Chondrocyte (in vitro differentiated cells): ENCODE measurements at regions not wholly inside any gene's neighbourhood (a gene's known extent, or its start where the extent isn't known, plus 50 kb on each side); places are given as distances from the start of the nearest gene placed in this dataset.

Experiments used
- DNase-seq: peaks from one replicate; pipeline ENCODE4 v3.0.0; 2021; ENCODE audit warnings: mixed read lengths, low spot score
- H3K27ac Mint-ChIP-seq: one replicate; pipeline ENCODE4 v1.8.0; 2021; ENCODE audit warnings: mild to moderate bottlenecking, moderate library complexity, mixed read lengths; ENCODE audit not compliant: unreplicated experiment
- H3K27me3 Mint-ChIP-seq: 2 replicates; pipeline ENCODE4 v1.8.0; 2021; ENCODE audit warnings: low read depth, mixed read lengths
- H3K36me3 Mint-ChIP-seq: 2 replicates; pipeline ENCODE4 v1.8.0; 2021; ENCODE audit warnings: low read depth, mixed read lengths
- H3K4me1 Mint-ChIP-seq: 2 replicates; pipeline ENCODE4 v1.8.0; 2021; ENCODE audit warnings: low read depth, mild to moderate bottlenecking, mixed read lengths
- H3K4me3 Mint-ChIP-seq: one replicate; pipeline ENCODE4 v1.8.0; 2021; ENCODE audit warnings: mild to moderate bottlenecking, moderate library complexity, mixed read lengths; ENCODE audit not compliant: unreplicated experiment
- H3K9me3 Mint-ChIP-seq: 2 replicates; pipeline ENCODE4 v1.8.0; 2021; ENCODE audit warnings: low read depth, mixed read lengths
- CTCF ChIP-seq: fragments of 200-600 bp; sonication (generic); IDR thresholded peaks from 2 replicates; pipeline ENCODE4 v1.5.0; 2021; ENCODE audit warnings: antibody characterized with exemption, mild to moderate bottlenecking, moderate library complexity

GRCh38 chr5:106966686-106967315 is 703.9 kb downstream of the EFNA5 start:
- Mint-ChIP-seq H3K27me3 (no peaks in the 10 kb centered on the region), H3K4me1 (peaks cover 5% of the 10 kb centered on the region), H3K36me3 (no peaks in the 10 kb centered on the region), H3K9me3 (peaks cover 2% of the 10 kb centered on the region), H3K4me3 (no peak overlapping the region), H3K27ac (no peak overlapping the region)
- no peak for TF ChIP-seq CTCF
- DNase-seq = no peak

- DNase-seq = no peak
- H3K27me3 Mint-ChIP-seq = no peaks in the 10 kb centered on the region
- TF ChIP-seq CTCF = no peak
- H3K9me3 Mint-ChIP-seq = peaks cover 2% of the 10 kb centered on the region
- H3K4me3 Mint-ChIP-seq = no peak overlapping the region
- no peaks in the 10 kb centered on the region for H3K36me3 Mint-ChIP-seq
- H3K4me1 Mint-ChIP-seq = peaks cover 5% of the 10 kb centered on the region
- H3K27ac Mint-ChIP-seq = no peak overlapping the region
Measured at GRCh38 chr5:106964132-106964531, 706.6 kb downstream of the EFNA5 start.

DNA sequence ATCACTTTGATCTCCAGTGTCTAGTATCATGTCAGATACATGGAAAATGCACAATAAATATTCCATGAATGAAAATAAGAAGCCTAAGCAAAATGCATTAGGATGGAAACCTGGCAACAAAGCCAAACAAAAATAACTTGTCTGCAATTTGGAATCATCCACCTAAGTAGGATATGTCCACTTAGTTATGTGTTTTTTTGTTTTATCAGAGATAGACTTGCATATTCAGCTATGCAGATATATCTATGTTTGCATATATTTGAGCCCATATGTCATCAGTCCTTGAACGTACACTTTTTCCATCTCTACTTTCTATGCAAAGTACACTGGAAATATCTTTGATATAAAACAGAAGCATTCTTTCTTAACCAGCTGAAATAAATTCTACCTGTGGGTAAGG is 707.1 kb downstream of the EFNA5 start:
- TF ChIP-seq CTCF = no peak

GRCh38 chr5:106962464-106963230 is 708.1 kb downstream of the EFNA5 start:
- Mint-ChIP-seq H3K4me3 (no peak overlapping the region), H3K4me1 (peaks cover 5% of the 10 kb centered on the region), H3K9me3 (peaks cover 2% of the 10 kb centered on the region), H3K27me3 (no peaks in the 10 kb centered on the region), H3K36me3 (no peaks in the 10 kb centered on the region), H3K27ac (no peak overlapping the region)
- no peak for TF ChIP-seq CTCF
- no peak for DNase-seq

More for the DNA sequence above, 707.1 kb downstream of the EFNA5 start:
- peaks cover 2% of the 10 kb centered on the region for H3K9me3 Mint-ChIP-seq
- no peak for DNase-seq
- H3K4me1 Mint-ChIP-seq = peaks cover 5% of the 10 kb centered on the region
- H3K4me3 Mint-ChIP-seq = no peak overlapping the region
- H3K36me3 Mint-ChIP-seq = no peaks in the 10 kb centered on the region
- H3K27ac Mint-ChIP-seq = no peak overlapping the region
- H3K27me3 Mint-ChIP-seq = no peaks in the 10 kb centered on the region

DNA sequence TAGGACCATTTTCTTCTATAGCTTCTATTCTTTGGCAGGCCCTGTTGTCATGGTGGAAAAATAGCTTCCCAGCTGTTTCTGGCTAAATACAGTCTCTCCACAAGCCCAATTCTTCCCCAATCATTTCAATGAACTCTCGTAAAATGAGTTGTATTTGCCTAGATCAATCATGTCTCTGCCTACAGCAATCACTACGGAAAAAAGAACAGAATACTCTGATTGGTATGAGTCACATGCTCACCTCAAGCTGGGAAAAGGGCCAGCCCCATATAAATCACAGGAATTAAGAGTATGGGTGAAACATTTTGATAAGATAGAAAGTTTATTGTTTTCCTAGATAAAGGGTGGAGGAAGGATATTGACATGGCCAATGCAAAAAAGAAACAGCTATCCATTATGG is 711.4 kb downstream of the EFNA5 start:
- H3K36me3 Mint-ChIP-seq = no peaks in the 10 kb centered on the region
- TF ChIP-seq CTCF = no peak
- DNase-seq = no peak
- H3K4me1 Mint-ChIP-seq = peaks cover 3% of the 10 kb centered on the region
- no peak overlapping the region for H3K4me3 Mint-ChIP-seq
- H3K27ac Mint-ChIP-seq = no peak overlapping the region
- no peaks in the 10 kb centered on the region for H3K27me3 Mint-ChIP-seq
- H3K9me3 Mint-ChIP-seq = peaks cover 2% of the 10 kb centered on the region
